ENCODE measurements at regions not wholly inside any gene's neighbourhood (a gene's known extent, or its start where the extent isn't known, plus 50 kb on each side); places are given as distances from the start of the nearest gene placed in this dataset.

- no peak for DNase-seq (ENCODE audit: extremely low spot score)
- no peak for TF ChIP-seq PKNOX1 (IDR thresholded peaks at IDR 0.05)
- TF ChIP-seq FOXK2 (IDR thresholded peaks at IDR 0.05): no peak
- ChIA-PET POLR2A (no interaction called here), CTCF (no interaction called here)
Measured at GRCh38 chr1:5478961-5479360, 513.3 kb downstream of the NPHP4 start.

- DNase-seq (ENCODE audit: extremely low spot score): no peak
- POLR2A ChIA-PET: no interaction called here
- CTCF ChIA-PET: no interaction called here
- no peak for TF ChIP-seq NFRKB (IDR thresholded peaks at IDR 0.05)
- no peak for TF ChIP-seq L3MBTL2 (conservative IDR thresholded peaks at IDR 0.05)
- no peak for TF ChIP-seq HDGF (IDR thresholded peaks at IDR 0.05; ENCODE audit: borderline replicate concordance)
- TF ChIP-seq PKNOX1 (IDR thresholded peaks at IDR 0.05): no peak
- no peak for TF ChIP-seq TARDBP (IDR thresholded peaks at IDR 0.05)
- TF ChIP-seq LEF1 (IDR thresholded peaks at IDR 0.05; ENCODE audit: borderline replicate concordance): no peak
- TF ChIP-seq SP1 (IDR thresholded peaks at IDR 0.05): no peak
- no peak for TF ChIP-seq ZNF384 (IDR thresholded peaks at IDR 0.05)
- no peak for TF ChIP-seq ELF4 (IDR thresholded peaks at IDR 0.05)
- no peak for TF ChIP-seq BHLHE40 (IDR thresholded peaks at IDR 0.05; ENCODE audit: borderline replicate concordance)
- no peak for TF ChIP-seq FOXM1 (IDR thresholded peaks at IDR 0.05; ENCODE audit: borderline replicate concordance)
- no peak for TF ChIP-seq CTBP1 (IDR thresholded peaks at IDR 0.05; ENCODE audit: borderline replicate concordance)
- no peak for TF ChIP-seq FOXA1 (IDR thresholded peaks at IDR 0.05)
- no peak for TF ChIP-seq FOXK2 (IDR thresholded peaks at IDR 0.05)
- no peak for TF ChIP-seq ARNT (IDR thresholded peaks at IDR 0.05)
- TF ChIP-seq SUZ12 (IDR thresholded peaks at IDR 0.05): no peak
Measured at GRCh38 chr1:5478156-5478695, 514.0 kb downstream of the NPHP4 start.

GRCh38 chr1:5477716-5478115 lies 514.5 kb downstream of the NPHP4 start:
- no peak for DNase-seq (ENCODE audit: extremely low spot score)
- POLR2A ChIA-PET: no interaction called here
- no peak for TF ChIP-seq TARDBP (IDR thresholded peaks at IDR 0.05)
- no peak for TF ChIP-seq FOXM1 (IDR thresholded peaks at IDR 0.05; ENCODE audit: borderline replicate concordance)
- TF ChIP-seq ARNT (IDR thresholded peaks at IDR 0.05): no peak
- no peak for TF ChIP-seq BHLHE40 (IDR thresholded peaks at IDR 0.05; ENCODE audit: borderline replicate concordance)
- no peak for TF ChIP-seq NFRKB (IDR thresholded peaks at IDR 0.05)
- TF ChIP-seq FOXA1 (IDR thresholded peaks at IDR 0.05): no peak
- TF ChIP-seq CTBP1 (IDR thresholded peaks at IDR 0.05; ENCODE audit: borderline replicate concordance): no peak
- no peak for TF ChIP-seq PKNOX1 (IDR thresholded peaks at IDR 0.05)
- no peak for TF ChIP-seq L3MBTL2 (conservative IDR thresholded peaks at IDR 0.05)
- TF ChIP-seq ZNF384 (IDR thresholded peaks at IDR 0.05): no peak
- TF ChIP-seq FOXK2 (IDR thresholded peaks at IDR 0.05): no peak
- no peak for TF ChIP-seq HDGF (IDR thresholded peaks at IDR 0.05; ENCODE audit: borderline replicate concordance)
- TF ChIP-seq LEF1 (IDR thresholded peaks at IDR 0.05; ENCODE audit: borderline replicate concordance): no peak
- no peak for TF ChIP-seq SP1 (IDR thresholded peaks at IDR 0.05)
- TF ChIP-seq SUZ12 (IDR thresholded peaks at IDR 0.05): no peak
- TF ChIP-seq ELF4 (IDR thresholded peaks at IDR 0.05): no peak
- CTCF ChIA-PET: no interaction called here

DNA sequence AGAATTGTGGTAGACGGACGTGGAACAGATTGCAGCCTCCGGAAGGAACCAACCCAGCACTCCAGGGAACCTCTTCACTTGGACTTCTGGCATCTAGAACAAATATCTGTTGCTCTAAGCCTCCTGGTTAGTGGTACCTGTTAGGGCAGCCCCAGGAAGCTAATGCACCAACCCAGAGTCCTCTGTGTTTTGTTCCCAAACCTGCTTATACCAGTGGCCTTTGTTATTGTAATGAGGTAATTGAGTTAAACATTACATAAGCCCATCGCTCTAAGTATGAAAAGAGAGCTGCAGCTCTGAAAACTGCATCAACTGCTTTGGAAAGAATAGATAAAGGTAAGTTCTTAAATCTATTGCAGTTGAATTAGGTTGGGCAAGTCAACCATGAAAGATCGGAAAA lies 516.7 kb downstream of the NPHP4 start:
- CTCF ChIA-PET: no interaction called here
- no peak for DNase-seq (ENCODE audit: extremely low spot score)
- POLR2A ChIA-PET: no interaction called here

GRCh38 chr1:5473268-5473667 lies 519.0 kb downstream of the NPHP4 start:
- CTCF ChIA-PET: no interaction called here
- no peak for TF ChIP-seq CTBP1 (IDR thresholded peaks at IDR 0.05; ENCODE audit: borderline replicate concordance)
- no peak for TF ChIP-seq L3MBTL2 (conservative IDR thresholded peaks at IDR 0.05)
- no peak for TF ChIP-seq PKNOX1 (IDR thresholded peaks at IDR 0.05)
- TF ChIP-seq SP1 (IDR thresholded peaks at IDR 0.05): no peak
- POLR2A ChIA-PET: no interaction called here
- no peak for DNase-seq (ENCODE audit: extremely low spot score)

More for the DNA sequence above, 516.7 kb downstream of the NPHP4 start:
- no peak for TF ChIP-seq LEF1 (IDR thresholded peaks at IDR 0.05; ENCODE audit: borderline replicate concordance)
- no peak for TF ChIP-seq SP1 (IDR thresholded peaks at IDR 0.05)
- no peak for TF ChIP-seq ZNF384 (IDR thresholded peaks at IDR 0.05)
- no peak for TF ChIP-seq CTBP1 (IDR thresholded peaks at IDR 0.05; ENCODE audit: borderline replicate concordance)
- TF ChIP-seq ARNT (IDR thresholded peaks at IDR 0.05): no peak
- TF ChIP-seq SUZ12 (IDR thresholded peaks at IDR 0.05): no peak
- no peak for TF ChIP-seq PKNOX1 (IDR thresholded peaks at IDR 0.05)
- no peak for TF ChIP-seq L3MBTL2 (conservative IDR thresholded peaks at IDR 0.05)
- no peak for TF ChIP-seq NFRKB (IDR thresholded peaks at IDR 0.05)
- no peak for TF ChIP-seq FOXK2 (IDR thresholded peaks at IDR 0.05)
- TF ChIP-seq BHLHE40 (IDR thresholded peaks at IDR 0.05; ENCODE audit: borderline replicate concordance): no peak

- POLR2A ChIA-PET: no interaction called here
- TF ChIP-seq FOXK2 (IDR thresholded peaks at IDR 0.05) (no peak), TARDBP (IDR thresholded peaks at IDR 0.05) (no peak), BHLHE40 (IDR thresholded peaks at IDR 0.05; ENCODE audit: borderline replicate concordance) (no peak), ELF4 (IDR thresholded peaks at IDR 0.05) (no peak), FOXA1 (IDR thresholded peaks at IDR 0.05) (no peak), SUZ12 (IDR thresholded peaks at IDR 0.05) (no peak)
- DNase-seq (ENCODE audit: extremely low spot score): no peak
- CTCF ChIA-PET: no interaction called here
Measured at GRCh38 chr1:5466487-5466886, 525.7 kb downstream of the NPHP4 start.

All from HEK293T (cell line).